K562 (cell line): ENCODE measurements at regions not wholly inside any gene's neighbourhood (a gene's known extent, or its start where the extent isn't known, plus 50 kb on each side); places are given as distances from the start of the nearest gene placed in this dataset.

Experiments
- ARID2 ChIP-seq: fragments of 450-650 bp; IDR thresholded peaks from 2 replicates; pipeline ENCODE4 v1.6.1; 2017; ENCODE audit warnings: antibody characterized with exemption, mild to moderate bottlenecking
- BHLHE40 ChIP-seq: IDR thresholded peaks from 2 replicates; pipeline ENCODE4 v1.6.1; 2011; ENCODE audit warnings: low read length, improper control_type of control experiment
- BRD4 ChIP-seq: fragments of 200-600 bp; sonication (generic); IDR thresholded peaks from 2 replicates; pipeline ENCODE4 v1.6.1; 2017; ENCODE audit warnings: inconsistent platforms
- CBX8 ChIP-seq: fragments of 200-600 bp; sonication (generic); IDR thresholded peaks from 2 replicates; pipeline ENCODE4 v1.6.1; 2012; ENCODE audit warnings: borderline replicate concordance, mixed run types, low read depth, mild to moderate bottlenecking, moderate library complexity, mixed read lengths, low read length, control low read depth, inconsistent platforms; ENCODE audit not compliant: poor library complexity, severe bottlenecking; ENCODE audit errors: extremely low read depth
- CREBBP ChIP-seq: IDR thresholded peaks from one replicate; pipeline ENCODE4 v1.6.1; 2012; ENCODE audit warnings: low read depth, mild to moderate bottlenecking, control low read depth, inconsistent platforms, low read length
- EP400 ChIP-seq: fragments of 450-650 bp; IDR thresholded peaks from 2 replicates; pipeline ENCODE4 v1.6.1; 2017; ENCODE audit warnings: antibody characterized with exemption, mild to moderate bottlenecking, moderate library complexity
- FOS ChIP-seq: IDR thresholded peaks from 3 replicates; pipeline ENCODE4 v1.6.1; 2011; ENCODE audit not compliant: insufficient read length; ENCODE audit errors: extremely low read depth
- GTF2E2 ChIP-seq: fragments of 200-800 bp; sonication (Bioruptor generic); IDR thresholded peaks from 2 replicates; pipeline ENCODE4 v1.6.1; 2016; ENCODE audit warnings: missing genetic modification characterization, missing compliant biosample characterization
- IFI16 ChIP-seq: fragments of 250-450 bp; sonication (Bioruptor Pico); IDR thresholded peaks from 2 replicates; pipeline ENCODE4 v2.1.2; 2022; ENCODE audit warnings: mild to moderate bottlenecking, inconsistent platforms
- KAT8 ChIP-seq: fragments of 450-650 bp; IDR thresholded peaks from 2 replicates; pipeline ENCODE4 v1.6.1; 2016; ENCODE audit warnings: low read depth, mild to moderate bottlenecking
- KDM2B ChIP-seq: fragments of 250-450 bp; sonication (Bioruptor Pico); IDR thresholded peaks from 2 replicates; pipeline ENCODE4 v1.8.0; 2021; ENCODE audit warnings: mild to moderate bottlenecking, moderate library complexity
- MAFK ChIP-seq: IDR thresholded peaks from 2 replicates; pipeline ENCODE4 v1.6.1; 2011; ENCODE audit warnings: low read length, improper control_type of control experiment
- NCOA6 ChIP-seq: fragments of 450-650 bp; IDR thresholded peaks from 2 replicates; pipeline ENCODE4 v1.6.1; 2017; ENCODE audit warnings: mild to moderate bottlenecking
- NCOR1 ChIP-seq: fragments of 450-650 bp; IDR thresholded peaks from 2 replicates; pipeline ENCODE4 v1.6.1; 2016; ENCODE audit warnings: mild to moderate bottlenecking, moderate library complexity
- NFATC3 ChIP-seq: fragments of 450-650 bp; IDR thresholded peaks from 2 replicates; pipeline ENCODE4 v1.6.1; 2017; ENCODE audit warnings: mild to moderate bottlenecking
- OTX1 ChIP-seq: fragments of 450-650 bp; formaldehyde crosslinking; IDR thresholded peaks from 2 replicates; pipeline ENCODE4 v1.4.0; 2022; ENCODE audit warnings: mild to moderate bottlenecking
- RFX1 ChIP-seq: fragments of 450-650 bp; IDR thresholded peaks from 2 replicates; pipeline ENCODE4 v1.6.1; 2016; ENCODE audit warnings: mild to moderate bottlenecking, moderate library complexity
- SMARCE1 ChIP-seq: fragments of 450-650 bp; IDR thresholded peaks from 2 replicates; pipeline ENCODE4 v1.7.1; 2016; ENCODE audit warnings: mild to moderate bottlenecking
- ZNF12 ChIP-seq: sonication (generic); formaldehyde crosslinking; IDR thresholded peaks from 2 replicates; pipeline ENCODE4 v1.4.0; 2020; ENCODE audit warnings: mild to moderate bottlenecking, missing genetic modification reagents
- ZNF408 ChIP-seq: fragments of 250-450 bp; sonication (Bioruptor Pico); IDR thresholded peaks from 2 replicates; pipeline ENCODE4 v1.4.0; 2020; ENCODE audit warnings: low read depth, mild to moderate bottlenecking, moderate library complexity
- ZNF592 ChIP-seq: fragments of 450-650 bp; IDR thresholded peaks from 2 replicates; pipeline ENCODE4 v1.6.1; 2017; ENCODE audit warnings: antibody characterized with exemption, mild to moderate bottlenecking
- ZNF778 ChIP-seq: fragments of 450-650 bp; formaldehyde crosslinking; IDR thresholded peaks from 2 replicates; pipeline ENCODE4 v1.4.0; 2020; ENCODE audit warnings: mild to moderate bottlenecking, moderate library complexity
- TF ChIP-seq, protein P1 (sequence below), 2 experiments: fragments of 250-450 bp in 1 of 2; fragments of 450-650 bp in 1 of 2; sonication (Bioruptor Pico) in 1 of 2; IDR thresholded peaks; 2 replicates each; pipeline versions ENCODE4 v1.6.1 to v1.8.0; 2016 to 2021; ENCODE audit warnings: mild to moderate bottlenecking in 2 of 2, moderate library complexity in 2 of 2, missing compliant biosample characterization in 1 of 2, missing genetic modification characterization in 1 of 2
- TF ChIP-seq, protein P2 (sequence below), 2 experiments: IDR thresholded peaks; 2 replicates each; pipeline ENCODE4 v1.6.1; 2012; ENCODE audit warnings: improper control_type of control experiment in 2 of 2, low read depth in 2 of 2, low read length in 2 of 2, borderline replicate concordance in 1 of 2

DNA sequence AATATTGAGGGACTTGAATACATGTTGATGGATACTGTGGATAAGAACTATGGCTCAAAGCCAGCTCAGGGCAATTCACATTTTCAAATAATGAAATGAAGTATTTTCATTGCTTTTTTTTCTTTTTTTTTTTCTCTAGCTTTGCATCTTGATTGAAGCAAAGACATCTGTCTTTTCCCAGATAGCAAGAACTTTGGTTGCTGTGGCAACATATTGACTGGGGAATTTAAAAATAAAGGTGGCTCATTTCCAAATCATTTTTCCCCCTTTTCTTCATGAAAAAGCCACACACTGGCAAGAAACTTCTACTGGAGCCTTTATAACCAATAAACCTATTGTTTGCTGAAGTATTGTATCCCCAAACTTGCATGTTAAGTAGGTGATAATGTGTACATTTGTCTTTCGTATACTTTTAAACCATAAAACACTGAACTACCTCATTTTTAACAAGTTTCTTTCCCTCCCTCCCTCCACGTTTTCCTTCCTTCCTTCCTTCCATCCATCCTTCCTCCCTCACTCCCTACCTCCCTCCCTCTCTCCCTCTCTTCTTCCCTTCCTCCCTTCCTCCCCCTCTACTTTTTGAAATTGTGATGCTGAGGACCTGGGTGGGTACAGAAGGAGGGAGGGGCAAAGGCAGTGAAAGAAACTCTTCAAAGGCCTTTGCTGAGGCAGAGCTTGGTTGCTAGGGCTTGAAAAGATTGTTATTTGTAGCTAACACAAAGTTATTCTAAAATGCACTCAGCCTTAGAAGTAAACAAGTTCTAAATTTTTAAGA, 343.5 kb upstream of the SPRY2 start (continued):
- TF ChIP-seq ZNF592 (no peak), EP400 (no peak), ZNF408 (CRISPR knock-in tag) (no peak), NFATC3 (no peak), BRD4 (no peak), ZNF778 (CRISPR knock-in tag) (0 out of 2 replicates have a peak, but pooled peaks have one; percentile 85), IFI16 (CRISPR knock-in tag) (no peak), ARID2 (no peak), NCOA6 (no peak), SMARCE1 (no peak), ZNF12 (CRISPR knock-in tag) (no peak), MAFK (no peak), FOS (no peak), BHLHE40 (no peak), OTX1 (CRISPR knock-in tag) (peak; percentile 95), CREBBP (no peak), RFX1 (no peak), KAT8 (no peak), NCOR1 (no peak), GTF2E2 (tag) (peak; percentile 22; the same call in 1 of the 2 replicates), CBX8 (no peak), KDM2B (CRISPR knock-in tag) (no peak)
- TF ChIP-seq, protein P1, sequence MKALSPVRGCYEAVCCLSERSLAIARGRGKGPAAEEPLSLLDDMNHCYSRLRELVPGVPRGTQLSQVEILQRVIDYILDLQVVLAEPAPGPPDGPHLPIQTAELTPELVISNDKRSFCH (CRISPR knock-in tag; IDR thresholded peaks at IDR 0.05) = 0 out of 2 replicates have a peak, but pooled peaks have one; percentile 21
- TF ChIP-seq, protein P1 (tag; IDR thresholded peaks at IDR 0.05) = no peak
- TF ChIP-seq, protein P2, sequence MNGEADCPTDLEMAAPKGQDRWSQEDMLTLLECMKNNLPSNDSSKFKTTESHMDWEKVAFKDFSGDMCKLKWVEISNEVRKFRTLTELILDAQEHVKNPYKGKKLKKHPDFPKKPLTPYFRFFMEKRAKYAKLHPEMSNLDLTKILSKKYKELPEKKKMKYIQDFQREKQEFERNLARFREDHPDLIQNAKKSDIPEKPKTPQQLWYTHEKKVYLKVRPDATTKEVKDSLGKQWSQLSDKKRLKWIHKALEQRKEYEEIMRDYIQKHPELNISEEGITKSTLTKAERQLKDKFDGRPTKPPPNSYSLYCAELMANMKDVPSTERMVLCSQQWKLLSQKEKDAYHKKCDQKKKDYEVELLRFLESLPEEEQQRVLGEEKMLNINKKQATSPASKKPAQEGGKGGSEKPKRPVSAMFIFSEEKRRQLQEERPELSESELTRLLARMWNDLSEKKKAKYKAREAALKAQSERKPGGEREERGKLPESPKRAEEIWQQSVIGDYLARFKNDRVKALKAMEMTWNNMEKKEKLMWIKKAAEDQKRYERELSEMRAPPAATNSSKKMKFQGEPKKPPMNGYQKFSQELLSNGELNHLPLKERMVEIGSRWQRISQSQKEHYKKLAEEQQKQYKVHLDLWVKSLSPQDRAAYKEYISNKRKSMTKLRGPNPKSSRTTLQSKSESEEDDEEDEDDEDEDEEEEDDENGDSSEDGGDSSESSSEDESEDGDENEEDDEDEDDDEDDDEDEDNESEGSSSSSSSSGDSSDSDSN (IDR thresholded peaks at IDR 0.05; ENCODE audit: borderline replicate concordance in 1 of 2, low read depth in 2 of 2, low read length in 2 of 2) = no peak
